ENCODE measurements at regions not wholly inside any gene's neighbourhood (a gene's known extent, or its start where the extent isn't known, plus 50 kb on each side); places are given as distances from the start of the nearest gene placed in this dataset.

GRCh38 chr22:22076361-22076760, 93.8 kb upstream of the TOP3B start:
- no peak overlapping the region for H2BK15ac ChIP-seq (ENCODE audit: low read length)
- no peak overlapping the region for H2BK12ac ChIP-seq (ENCODE audit: low read depth, low read length)
- no peaks in the 10 kb centered on the region for H3K23me2 ChIP-seq (ENCODE audit: low read depth, low read length)
- CTCF ChIA-PET (ENCODE audit: partially characterized antibody), result interaction anchor here (0.8 to 1.4 kb wide), 3 partner anchors 10 to 68 kb away, joined by 3 read pairs; no protein-coding TSS in a partner anchor
- no peaks in the 10 kb centered on the region for H3K79me1 ChIP-seq (ENCODE audit: low read depth, low read length)
- no peak overlapping the region for H4K5ac ChIP-seq (ENCODE audit: insufficient read length, low read depth, low read length)
- H3K9me3 ChIP-seq (ENCODE audit: insufficient read depth in 2 of 2, low read depth in 1 of 2, low read length in 1 of 2), result no peaks in the 10 kb centered on the region
- H3K4me3 ChIP-seq (ENCODE audit: extremely low read depth in 1 of 4, insufficient read depth in 2 of 4, low read depth in 3 of 4, low read length in 4 of 4), result no peak overlapping the region
- H4K91ac ChIP-seq (replicated peaks; ENCODE audit: insufficient read length, low read length), result no peak overlapping the region
- H2BK120ac ChIP-seq (replicated peaks; ENCODE audit: low read depth, low read length), result no peak overlapping the region
- H2AFZ ChIP-seq (ENCODE audit: low read length), result no peak overlapping the region
- no peak overlapping the region for H3K9ac ChIP-seq (replicated peaks in 1 of 4; ENCODE audit: extremely low read depth in 1 of 4, low read depth in 3 of 4, low read length in 3 of 4)
- H2BK20ac ChIP-seq (ENCODE audit: low read length), result no peak overlapping the region
- no peak overlapping the region for H2AK5ac ChIP-seq (ENCODE audit: low read depth, low read length)
- H3K23ac ChIP-seq (ENCODE audit: insufficient read length), result no peak overlapping the region
- peaks cover 0 to 6% of the 10 kb centered on the region in 2 experiments for H4K20me1 ChIP-seq (replicated peaks in 1 of 2; ENCODE audit: control insufficient read depth in 1 of 2, insufficient read depth in 2 of 2, low read length in 2 of 2)
- no peaks in the 10 kb centered on the region; a peak in 1 of 7 replicates for H3K4me1 ChIP-seq (replicated peaks in 1 of 4; ENCODE audit: control insufficient read depth in 3 of 4, insufficient read depth in 4 of 4, low read length in 3 of 4)
- POLR2A ChIA-PET (ENCODE audit: partially characterized antibody), result no interaction called here
- no peaks in the 10 kb centered on the region for H3K79me2 ChIP-seq (ENCODE audit: control insufficient read depth in 1 of 2, insufficient read depth in 2 of 2, low read length in 2 of 2)
- H3K4ac ChIP-seq (replicated peaks; ENCODE audit: insufficient read length, low read depth, low read length), result no peak overlapping the region
- no peak overlapping the region for H4K8ac ChIP-seq (ENCODE audit: extremely low read depth, insufficient read depth, low read length)
- no peak overlapping the region for H2BK5ac ChIP-seq (ENCODE audit: low read depth, low read length)
- no peak overlapping the region for H3K14ac ChIP-seq (ENCODE audit: insufficient read length)
- FAIRE-seq (no peak), DNase-seq (ENCODE audit: low read depth in 1 of 2, low spot score in 2 of 2) (no peak)
- no peak for TF ChIP-seq EGR1 (IDR thresholded peaks at IDR 0.05; ENCODE audit: borderline replicate concordance, low read depth, low read length)
- TF ChIP-seq POU5F1 (IDR thresholded peaks at IDR 0.05; ENCODE audit: low read depth, low read length), result no peak
- no peak for TF ChIP-seq CBX5 (IDR thresholded peaks at IDR 0.05; ENCODE audit: low read depth, low read length)
- no peak for TF ChIP-seq NRF1 (IDR thresholded peaks at IDR 0.05; ENCODE audit: low read depth, low read length)
- TF ChIP-seq RXRA (IDR thresholded peaks at IDR 0.05; ENCODE audit: insufficient read depth, low read depth, low read length), result no peak
- TF ChIP-seq, protein P1, sequence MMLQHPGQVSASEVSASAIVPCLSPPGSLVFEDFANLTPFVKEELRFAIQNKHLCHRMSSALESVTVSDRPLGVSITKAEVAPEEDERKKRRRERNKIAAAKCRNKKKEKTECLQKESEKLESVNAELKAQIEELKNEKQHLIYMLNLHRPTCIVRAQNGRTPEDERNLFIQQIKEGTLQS (IDR thresholded peaks at IDR 0.05; ENCODE audit: insufficient read depth, low read depth, low read length), result no peak
- no peak for TF ChIP-seq NANOG (IDR thresholded peaks at IDR 0.05; ENCODE audit: insufficient read depth, low read depth, low read length, poor library complexity, severe bottlenecking)
- no peak for TF ChIP-seq TCF12 (IDR thresholded peaks at IDR 0.05; ENCODE audit: low read depth, low read length)
- TF ChIP-seq JUND (IDR thresholded peaks at IDR 0.05; ENCODE audit: low read length), result no peak
- TF ChIP-seq TEAD4 (IDR thresholded peaks at IDR 0.05; ENCODE audit: low read depth, low read length), result no peak
- no peak for TF ChIP-seq SP4 (IDR thresholded peaks at IDR 0.05; ENCODE audit: low read length)
- TF ChIP-seq CBX8 (IDR thresholded peaks at IDR 0.05; ENCODE audit: borderline replicate concordance, low read depth, low read length), result no peak
- no peak for TF ChIP-seq HDAC2 (IDR thresholded peaks at IDR 0.05; ENCODE audit: borderline replicate concordance in 1 of 2, low read depth in 2 of 2, low read length in 2 of 2)
- H3K27me3 ChIP-seq (replicated peaks in 1 of 4; ENCODE audit: control insufficient read depth in 3 of 4, extremely low read depth in 1 of 4, insufficient read depth in 3 of 4, low read length in 3 of 4), result peaks cover 79 to 97% (median 92%) of the 10 kb centered on the region in 4 experiments
- H3K27ac ChIP-seq (ENCODE audit: low read depth, low read length), result no peak overlapping the region
- H3K36me3 ChIP-seq (ENCODE audit: control insufficient read depth in 2 of 4, insufficient read depth in 4 of 4, low read length in 3 of 4), result no peaks in the 10 kb centered on the region
- no peak overlapping the region for H3K4me2 ChIP-seq (ENCODE audit: insufficient read depth in 1 of 2, low read depth in 2 of 2, low read length in 2 of 2)
- no peak overlapping the region for H3K56ac ChIP-seq (replicated peaks; ENCODE audit: insufficient read length, low read depth, low read length)
- H3K18ac ChIP-seq (ENCODE audit: extremely low read depth, low read length), result no peak overlapping the region
